NCI-H2196 treated with DMSO at 0.1 percent for 48 hours (cell line): ENCODE measurements at regions not wholly inside any gene's neighbourhood (a gene's known extent, or its start where the extent isn't known, plus 50 kb on each side); places are given as distances from the start of the nearest gene placed in this dataset.
"Not testable (repeated sequence)": the region's sequence is repeated elsewhere in the genome, so short reads cannot be mapped to it uniquely, and the experiment has no call there.

Experiments
- DNase-seq: peaks from one replicate; lab custom pipeline; 2025; ENCODE audit not compliant: unreplicated experiment; lab: John Stamatoyannopoulos, UW

DNA sequence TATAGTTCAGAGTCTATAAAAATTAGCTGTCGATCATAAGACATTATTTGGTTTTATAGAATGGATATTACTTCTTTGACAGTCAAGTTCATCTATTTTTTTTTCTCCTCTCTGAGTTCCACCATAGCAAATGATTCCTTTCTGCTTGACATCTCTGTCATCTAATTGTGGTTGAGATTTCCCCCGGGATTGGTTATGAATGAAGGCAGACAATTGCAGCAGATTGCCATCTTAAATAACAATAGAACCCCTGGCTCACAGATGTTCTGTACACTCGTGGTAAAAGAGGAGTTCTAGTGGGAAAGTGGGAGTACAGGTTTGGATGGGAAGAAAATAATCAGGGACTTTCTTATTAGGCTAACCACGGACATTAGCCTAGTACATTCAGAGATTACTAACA lies 292.1 kb upstream of the NRXN1 start:
- DNase-seq = no peak

DNA sequence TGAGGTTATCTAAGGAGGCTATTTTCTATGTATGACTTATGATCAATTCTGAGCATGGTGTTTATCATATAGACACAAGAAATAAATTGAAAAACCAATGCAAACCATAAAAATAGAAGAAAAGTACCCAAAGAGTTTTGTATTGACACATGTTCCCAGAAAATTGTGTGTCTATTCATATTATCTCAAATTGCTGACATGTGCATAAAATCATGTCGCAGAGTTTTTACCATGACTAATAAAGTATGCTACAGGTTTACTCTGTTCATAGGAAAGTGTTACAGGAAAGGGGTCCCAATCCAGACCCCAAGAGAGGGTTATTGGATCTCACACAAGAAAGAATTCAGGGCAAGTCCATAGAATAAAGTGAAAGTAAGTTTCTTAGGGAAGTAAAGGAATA lies 290.7 kb upstream of the NRXN1 start:
- DNase-seq = no peak

DNA sequence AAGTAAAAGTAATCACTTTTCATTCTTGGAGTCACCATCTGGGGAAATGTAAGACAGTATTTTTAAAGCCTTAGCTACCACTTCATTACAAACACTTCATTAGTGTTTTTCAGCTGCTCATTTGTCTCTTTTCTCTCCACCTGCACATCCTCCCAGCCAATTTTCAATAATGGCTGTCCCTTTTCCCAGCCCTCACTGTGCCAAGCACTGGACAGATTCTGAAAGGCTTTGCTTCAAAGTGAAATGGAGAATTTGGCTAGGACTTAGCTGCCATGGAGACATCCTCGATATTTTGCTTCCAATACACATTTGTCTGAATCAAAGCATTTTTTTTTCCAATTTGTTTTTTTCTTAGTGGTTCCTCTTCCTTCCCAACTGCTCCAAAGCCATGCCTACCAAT lies 272.4 kb upstream of the NRXN1 start:
- DNase-seq = no peak

DNA sequence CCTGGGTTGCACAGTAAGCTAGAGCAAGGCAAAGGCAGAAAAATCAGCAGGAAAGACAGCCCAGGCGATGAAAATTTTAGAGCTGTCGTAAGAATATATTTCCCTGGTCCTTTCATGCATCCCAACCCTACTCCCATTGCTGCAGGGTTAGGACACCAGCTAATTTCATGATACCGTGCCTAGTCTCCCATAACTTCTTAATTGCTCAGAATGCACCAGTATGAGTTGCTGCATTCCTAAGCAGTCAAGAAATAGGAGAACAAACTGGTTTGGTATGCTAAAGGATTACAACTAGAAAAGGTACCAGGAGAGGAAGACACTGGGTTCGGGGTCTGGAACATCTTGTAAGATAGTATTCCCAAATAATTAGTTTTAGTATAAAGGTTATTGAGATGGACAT lies 269.4 kb upstream of the NRXN1 start:
- DNase-seq = no peak

DNA sequence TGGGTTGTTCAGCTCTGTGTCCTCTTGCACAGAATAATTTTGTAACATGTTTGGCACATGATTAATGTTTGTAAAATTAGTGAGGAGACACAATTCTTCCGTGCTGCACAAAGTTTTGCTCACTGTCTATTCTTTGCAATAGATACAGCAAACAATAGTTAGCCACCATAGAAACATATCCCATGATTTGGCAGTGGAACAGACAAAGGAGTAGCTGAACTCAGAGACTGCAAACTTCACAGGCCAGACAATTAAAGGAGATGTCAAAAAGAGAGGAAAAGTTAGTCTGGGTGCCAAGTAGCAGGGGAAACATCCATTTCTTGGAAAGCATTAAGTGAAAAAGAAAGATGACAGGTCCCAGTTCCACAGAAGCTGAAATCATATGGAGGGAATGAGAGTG lies 267.4 kb upstream of the NRXN1 start:
- DNase-seq = no peak

DNA sequence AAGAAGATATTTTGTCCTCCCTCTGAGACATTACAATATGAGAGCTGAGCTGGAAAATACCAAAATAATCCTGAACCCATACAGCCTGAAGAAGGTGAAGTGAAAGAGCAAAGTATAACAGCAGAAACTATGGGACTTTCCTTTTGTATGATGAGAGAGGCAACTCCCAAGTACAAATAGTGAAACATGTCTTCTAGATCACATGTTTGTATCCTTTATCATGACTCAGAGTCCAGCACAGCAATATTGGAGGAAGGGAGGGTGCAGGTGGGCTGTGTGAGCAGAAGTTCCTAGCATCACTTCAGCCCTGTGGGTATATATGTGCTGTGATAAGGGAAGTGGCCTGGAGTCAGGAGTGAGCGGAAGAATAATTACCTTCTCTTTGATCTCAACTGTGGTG lies 265.6 kb upstream of the NRXN1 start:
- no peak for DNase-seq

DNA sequence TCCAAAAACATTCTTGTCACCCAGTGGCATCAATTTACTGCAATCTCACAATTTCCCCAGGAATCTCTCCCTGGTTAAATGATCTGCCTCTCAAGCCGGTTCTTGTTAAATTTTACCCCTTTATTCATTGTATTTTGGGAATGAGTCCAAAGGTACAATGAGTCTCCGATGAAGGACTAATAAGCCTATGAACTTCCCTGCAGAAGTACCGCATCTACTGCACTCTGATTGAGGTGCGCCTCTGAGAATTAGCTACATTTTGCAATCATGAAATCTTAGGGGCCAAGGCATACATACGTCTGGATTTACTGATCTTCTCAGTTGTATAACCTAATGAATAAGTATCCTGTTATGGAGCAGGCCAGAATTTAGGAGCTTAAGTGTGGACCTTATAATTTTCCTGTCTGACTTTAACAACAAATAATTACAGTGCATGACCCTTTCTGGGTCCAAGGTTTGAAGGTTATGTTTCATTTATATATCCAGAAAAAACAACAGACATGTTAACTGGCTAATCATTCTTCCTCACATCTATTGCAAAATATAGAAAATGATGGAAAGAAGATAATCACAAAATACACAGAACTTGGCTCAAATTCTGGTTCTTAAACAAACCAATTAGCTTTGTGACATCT lies 261.8 kb upstream of the NRXN1 start:
- no peak for DNase-seq

DNA sequence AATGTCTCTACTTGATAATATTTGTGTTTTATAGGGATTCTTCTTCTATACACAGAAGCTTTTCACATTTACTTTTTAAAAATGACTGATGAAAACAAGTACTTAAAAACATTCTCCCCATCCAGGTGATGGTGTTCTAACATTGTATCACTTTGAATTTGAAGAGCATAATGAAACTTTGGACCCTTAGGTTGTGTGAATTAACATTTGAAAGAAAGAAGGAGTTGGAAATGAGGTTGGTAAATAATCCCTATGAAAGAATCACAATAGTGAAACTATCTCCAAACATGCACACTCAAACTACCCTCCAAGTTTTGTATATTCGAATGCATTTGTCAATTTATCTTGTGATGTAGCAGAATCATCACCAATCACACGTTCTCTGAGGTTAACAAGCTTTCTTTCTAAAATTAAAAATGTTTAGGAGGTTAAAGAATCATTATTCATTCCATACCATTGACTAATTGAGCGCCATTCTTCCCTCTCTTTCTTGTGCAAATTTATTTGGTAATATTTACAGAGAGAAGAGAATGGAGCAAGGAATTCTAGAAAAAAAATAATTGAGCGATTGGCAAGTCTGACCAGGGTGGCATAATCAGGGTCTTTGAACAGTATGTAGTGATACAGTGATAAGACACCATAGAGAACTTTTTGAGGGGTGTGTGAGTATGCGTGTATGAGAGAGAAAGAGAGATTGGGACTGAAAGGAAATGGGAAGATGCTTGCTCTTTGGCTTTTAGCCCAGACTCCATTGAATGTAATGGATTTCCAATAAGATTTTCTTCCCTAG lies 260.0 kb upstream of the NRXN1 start:
- DNase-seq = no peak

DNA sequence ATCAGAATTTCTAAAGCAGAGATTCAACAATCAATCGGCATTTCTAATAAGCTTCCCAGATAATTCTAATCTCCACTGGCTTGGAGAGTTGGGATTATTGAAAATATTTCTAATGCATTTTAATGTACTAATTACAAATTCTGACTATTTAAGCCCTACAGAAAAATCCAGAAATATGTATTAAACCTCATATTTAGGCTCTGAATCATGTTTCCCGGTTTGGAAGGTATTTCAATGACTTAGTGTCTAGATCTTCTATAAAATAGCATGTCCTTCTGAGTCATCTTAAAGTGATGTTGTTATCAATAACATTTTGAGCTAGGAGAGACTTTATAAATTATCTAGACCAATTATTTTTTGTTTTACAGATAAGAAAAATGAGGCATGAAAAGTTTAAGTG lies 258.8 kb upstream of the NRXN1 start:
- DNase-seq = no peak

DNA sequence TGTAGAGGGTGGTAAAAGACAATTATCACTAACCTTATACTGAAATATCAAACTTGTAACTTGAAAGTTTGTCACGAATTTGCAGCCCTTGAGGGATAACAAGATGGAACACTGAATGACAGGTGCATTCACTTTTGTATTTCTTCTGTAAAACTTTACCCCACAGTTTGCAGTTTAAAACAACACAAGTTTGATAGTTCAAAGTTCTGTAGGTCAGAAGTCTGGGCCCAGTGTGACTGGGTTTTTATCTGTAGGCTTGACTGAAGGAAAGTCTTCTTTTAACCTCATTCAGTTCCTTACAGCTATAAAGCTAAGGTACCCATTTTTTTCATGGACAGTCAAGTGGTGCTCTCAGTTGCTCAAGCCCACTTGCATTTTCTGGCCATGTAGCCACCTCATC lies 257.1 kb upstream of the NRXN1 start:
- DNase-seq = no peak

DNA sequence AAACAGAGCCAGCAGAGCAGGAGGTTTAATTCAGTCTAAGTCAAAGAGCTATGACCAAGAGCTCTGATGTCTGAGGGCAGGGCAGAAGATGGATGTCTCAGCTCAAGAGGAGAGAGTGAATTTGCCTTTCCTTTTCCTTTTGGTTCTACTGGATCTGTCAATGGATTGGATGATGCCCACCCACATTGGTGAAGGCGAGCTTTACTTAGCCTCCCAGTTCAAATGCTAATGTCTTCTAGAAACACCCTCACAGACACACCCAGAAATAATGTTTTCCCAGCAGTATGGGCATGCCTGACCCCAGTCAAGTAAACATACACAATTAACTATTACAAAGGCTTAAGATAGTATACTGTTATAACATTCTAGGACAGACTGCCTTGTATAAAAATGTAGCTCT lies 236.3 kb upstream of the NRXN1 start:
- no peak for DNase-seq

DNA sequence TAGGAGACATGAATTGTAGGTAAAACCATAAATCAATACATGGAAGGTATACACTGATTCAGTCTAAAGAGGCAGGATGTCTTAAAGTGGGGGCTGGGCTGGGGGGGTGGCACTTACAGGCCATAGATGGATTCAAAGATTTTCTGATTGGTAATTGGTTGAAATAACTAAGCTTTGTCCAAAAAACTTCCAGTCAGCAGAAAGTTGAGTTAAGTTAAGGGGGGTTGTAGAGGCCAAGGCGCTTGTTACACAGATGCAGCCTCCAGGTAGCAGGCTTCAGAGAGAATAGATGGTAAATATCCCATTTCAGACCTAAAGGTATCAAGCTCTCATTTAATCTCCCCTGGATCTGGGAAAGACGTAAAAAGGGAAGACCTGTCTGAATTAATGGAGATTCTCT lies 233.6 kb upstream of the NRXN1 start:
- DNase-seq = no peak

DNA sequence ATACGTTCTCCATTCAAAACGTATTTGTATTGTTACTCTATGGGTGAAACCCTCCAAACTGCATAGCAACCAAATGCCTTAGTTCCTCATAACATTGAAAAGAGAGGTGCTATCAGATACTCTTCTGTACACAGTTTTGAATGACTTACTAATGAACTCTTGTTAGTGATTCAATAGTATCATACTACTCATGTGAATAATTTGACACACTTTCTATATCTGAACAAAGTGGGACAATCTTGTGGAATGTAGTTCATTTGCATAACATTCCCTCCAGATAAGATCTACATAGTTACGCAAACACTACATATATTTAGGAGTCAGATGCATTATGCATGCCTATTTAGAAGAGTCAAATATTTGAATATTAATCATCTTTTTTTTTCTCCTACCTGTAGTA lies 232.0 kb upstream of the NRXN1 start:
- no peak for DNase-seq

DNA sequence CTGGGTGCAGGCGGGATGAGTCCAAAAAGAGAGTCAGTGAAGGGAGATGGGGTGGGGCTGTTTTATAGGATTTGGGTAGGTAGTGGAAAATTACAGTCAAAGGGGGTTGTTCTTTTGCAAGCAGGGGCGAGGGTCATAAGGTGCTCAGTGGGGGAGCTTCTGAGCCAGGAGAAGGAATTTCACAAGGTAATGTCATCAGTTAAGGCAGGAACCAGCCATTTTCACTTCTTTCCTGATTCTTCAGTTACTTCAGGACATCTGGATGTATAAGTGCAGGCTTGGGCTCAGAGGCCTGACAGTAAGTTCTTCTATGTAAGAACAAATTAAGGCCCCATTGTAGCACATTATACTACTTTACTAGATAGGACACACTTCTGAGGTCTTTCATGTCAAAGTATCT lies 231.2 kb upstream of the NRXN1 start:
- DNase-seq = not testable (repeated sequence)

DNA sequence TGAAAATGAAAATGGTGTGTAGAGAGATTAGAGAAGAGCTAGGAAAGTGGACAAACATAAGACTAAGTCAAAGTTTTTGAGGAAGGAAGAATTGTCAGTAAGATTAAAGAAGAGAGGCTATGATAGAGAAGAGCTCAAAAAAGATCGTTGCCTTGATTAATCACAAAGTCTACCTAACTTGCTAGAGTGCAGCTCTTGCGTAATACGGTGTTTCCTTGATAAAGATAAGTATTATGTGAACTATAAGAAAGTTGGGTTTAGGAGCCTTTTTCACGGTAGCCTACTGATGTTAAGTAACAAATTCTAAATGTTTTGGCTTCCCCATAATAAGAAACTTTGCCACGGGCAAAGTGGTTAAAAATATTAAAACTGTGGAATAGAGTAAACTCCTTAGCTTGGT lies 226.4 kb upstream of the NRXN1 start:
- DNase-seq = no peak

DNA sequence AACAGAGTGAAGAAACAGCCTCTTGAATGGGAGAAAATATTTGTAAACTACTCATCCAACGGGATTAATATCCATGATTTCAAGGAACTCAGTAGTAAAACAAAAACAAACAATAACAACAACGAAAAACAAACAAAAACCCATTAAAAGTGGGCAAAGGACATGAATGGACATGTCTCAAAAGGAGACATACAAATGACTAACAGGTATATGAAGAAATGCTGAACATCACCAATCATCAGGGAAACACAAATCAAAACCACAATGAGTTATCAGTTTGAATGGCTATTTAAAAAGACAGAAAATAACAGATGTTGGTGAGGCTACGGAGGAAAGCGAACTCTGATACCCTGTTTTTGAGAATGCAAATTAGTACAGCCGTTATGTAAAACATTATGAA lies 224.8 kb upstream of the NRXN1 start:
- DNase-seq = no peak

DNA sequence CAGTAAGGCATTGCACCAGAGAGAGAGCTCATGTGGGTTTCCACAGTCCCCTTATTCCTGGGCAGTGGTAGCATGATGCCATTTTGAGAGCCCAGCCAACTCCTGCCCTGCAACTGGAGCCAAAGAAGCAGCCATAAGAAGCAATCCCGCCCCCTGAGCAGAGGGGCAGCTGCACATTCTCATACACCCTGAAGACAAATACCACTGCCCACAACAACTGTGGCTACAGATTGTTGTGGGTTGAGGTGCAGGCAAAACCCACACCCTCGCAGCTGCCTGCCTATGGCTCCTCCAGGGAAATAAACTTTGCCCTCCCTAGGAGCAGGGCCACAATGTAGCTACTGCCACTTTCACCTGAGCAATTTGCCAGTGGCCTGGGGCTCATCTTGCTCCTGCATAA lies 219.4 kb upstream of the NRXN1 start:
- no peak for DNase-seq

DNA sequence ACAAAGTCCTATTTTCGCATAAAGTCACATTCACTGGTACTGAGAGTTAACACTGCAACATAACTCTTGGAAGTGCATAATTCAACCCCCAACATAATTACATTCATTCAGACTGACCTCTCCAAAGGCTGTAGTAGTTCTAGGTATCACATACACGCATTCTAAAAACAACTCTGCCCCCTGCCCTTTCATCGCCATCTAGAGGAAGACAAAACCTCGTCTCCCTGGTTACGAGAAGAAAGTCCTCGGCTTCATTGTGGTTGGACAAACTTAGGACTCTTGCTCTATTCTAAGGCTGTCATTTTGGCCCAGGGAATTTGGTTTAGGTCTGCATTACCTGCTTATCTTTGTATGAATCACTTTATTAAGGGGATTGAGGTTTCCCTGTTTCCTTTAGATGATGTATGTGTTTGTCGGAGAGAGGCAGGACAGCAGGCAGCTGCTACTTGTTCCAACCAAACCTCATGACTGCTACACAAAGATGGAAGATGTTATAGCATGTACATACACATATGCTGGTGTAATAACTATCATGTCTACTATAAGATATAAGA lies 215.4 kb upstream of the NRXN1 start:
- no peak for DNase-seq

DNA sequence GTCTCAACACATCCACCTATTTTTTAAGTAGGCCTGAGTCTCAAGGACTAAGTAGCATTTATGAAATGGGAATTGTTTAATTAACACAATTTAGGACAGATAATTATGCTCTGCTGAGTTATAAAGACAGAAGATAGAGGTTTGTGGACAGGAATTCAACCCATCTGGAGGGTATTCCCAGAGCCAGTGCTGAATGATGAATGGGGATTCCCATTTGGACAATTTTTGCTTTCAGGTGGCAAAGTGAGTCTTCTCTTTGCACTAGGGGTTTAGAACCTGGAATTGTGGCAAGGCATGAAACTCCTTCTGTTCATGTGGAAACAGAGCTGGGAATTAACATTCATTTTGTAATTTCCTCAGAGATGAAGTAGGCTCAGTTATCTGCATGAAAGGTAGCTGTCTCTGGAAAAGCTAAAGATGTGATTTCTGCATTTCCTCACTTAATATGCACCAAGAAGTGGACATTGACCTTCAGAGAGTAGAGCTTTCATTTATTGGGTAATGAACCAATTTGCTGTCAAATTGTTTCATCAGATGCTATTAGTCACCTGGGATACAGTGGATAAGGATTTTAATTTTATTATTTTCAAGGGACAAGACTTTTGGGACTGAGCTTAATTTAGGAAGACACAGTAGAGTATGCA lies 212.1 kb upstream of the NRXN1 start:
- no peak for DNase-seq

DNA sequence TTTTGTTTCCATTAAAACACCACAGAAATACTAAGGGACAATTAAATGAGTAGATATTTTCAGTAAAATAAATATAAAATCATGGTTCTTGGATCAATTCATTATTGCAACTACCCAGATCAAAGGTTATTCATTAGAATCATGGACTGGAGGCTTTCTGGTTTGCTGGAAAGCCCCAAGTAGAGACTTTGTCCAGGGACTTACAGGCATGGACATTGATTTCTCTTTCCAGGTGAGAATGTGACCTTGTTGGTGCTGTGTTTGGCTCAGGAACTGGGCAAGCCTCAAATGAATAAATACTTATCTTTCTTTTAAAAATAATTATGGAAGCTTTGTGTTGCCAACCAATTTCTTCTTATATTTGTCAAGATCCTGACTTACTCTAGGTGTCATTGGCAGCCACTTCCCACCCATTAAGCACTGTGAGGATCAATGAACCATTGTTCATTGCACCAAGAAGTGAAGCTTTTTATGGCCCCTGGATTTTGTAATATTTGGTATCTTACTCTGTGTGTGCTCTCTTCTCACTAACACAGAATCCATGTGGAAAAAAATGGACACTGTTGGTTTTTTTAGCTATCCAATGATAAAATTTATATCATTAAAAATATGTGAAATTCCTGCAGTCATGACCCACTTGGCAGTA lies 205.8 kb upstream of the NRXN1 start:
- DNase-seq = no peak

DNA sequence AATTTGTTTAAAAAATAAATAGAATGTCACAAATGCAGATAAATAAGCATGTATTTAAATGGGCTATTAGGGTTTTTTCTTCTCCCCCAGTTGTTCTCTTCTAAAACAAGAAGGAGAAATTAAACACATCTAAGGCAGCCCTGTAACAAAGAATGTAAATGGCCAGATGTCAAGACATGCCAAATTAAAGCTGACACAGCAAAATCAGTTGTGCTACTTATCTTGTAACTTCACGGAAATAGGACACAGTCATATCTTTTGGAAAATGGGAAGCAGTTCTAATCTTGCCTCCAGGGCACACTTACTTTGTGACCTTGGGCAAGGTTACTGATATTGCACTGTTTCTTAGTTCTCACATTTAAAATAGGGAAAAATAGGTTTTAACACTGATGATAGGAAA lies 200.1 kb upstream of the NRXN1 start:
- no peak for DNase-seq

DNA sequence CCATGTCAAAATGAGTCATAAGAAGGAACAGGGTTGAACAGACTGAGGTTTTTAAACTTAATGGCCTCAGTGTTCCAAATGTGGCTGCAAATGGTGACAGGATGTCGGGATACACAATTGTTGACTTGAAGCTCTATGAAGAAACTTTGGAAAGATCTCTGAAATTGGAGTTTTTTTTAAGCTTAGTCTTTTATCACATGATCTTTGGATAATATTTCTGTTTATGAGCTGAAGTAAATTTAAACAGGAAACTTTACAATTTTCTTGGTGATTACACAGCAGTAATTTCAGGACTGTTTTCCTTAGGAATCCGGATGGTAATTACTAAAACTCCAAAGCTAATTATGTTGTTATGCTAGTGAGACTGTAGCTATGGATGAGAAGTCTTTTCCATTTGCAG lies 199.1 kb upstream of the NRXN1 start:
- DNase-seq = no peak
